HL-60 (cell line): ENCODE measurements at regions not wholly inside any gene's neighbourhood (a gene's known extent, or its start where the extent isn't known, plus 50 kb on each side); places are given as distances from the start of the nearest gene placed in this dataset.

Source experiments
- DNase-seq, 2 experiments: peaks; one replicate each; pipeline ENCODE4 v3.0.0-alpha.2; 2010 to 2020; ENCODE audit warnings: low read depth in 1 of 2, low spot score in 1 of 2
- H3K27ac ChIP-seq: fragments of 250-450 bp; sonication (Bioruptor Pico); replicated peaks from 2 replicates; pipeline ENCODE4 v1.5.1; 2020; ENCODE audit warnings: mild to moderate bottlenecking, moderate library complexity
- H3K27me3 ChIP-seq: fragments of 250-450 bp; sonication (Bioruptor Pico); 2 replicates; pipeline ENCODE4 v1.5.1; 2021; ENCODE audit warnings: mild to moderate bottlenecking, moderate library complexity; ENCODE audit not compliant: insufficient read depth, poor library complexity, severe bottlenecking
- H3K4me3 ChIP-seq: replicated peaks from 2 replicates; pipeline ENCODE4 v1.5.1; 2011; ENCODE audit warnings: mild to moderate bottlenecking, control low read depth, low read length; ENCODE audit not compliant: insufficient read depth
- CTCF ChIP-seq: IDR thresholded peaks from one replicate; pipeline ENCODE4 v1.5.1; 2011; ENCODE audit warnings: low read length, control low read depth, inconsistent platforms; ENCODE audit not compliant: insufficient read depth
- GABPA ChIP-seq: IDR thresholded peaks from 2 replicates; pipeline ENCODE4 v1.6.1; 2012; ENCODE audit warnings: low read depth
- POLR2AphosphoS5 ChIP-seq: IDR thresholded peaks from 2 replicates; pipeline ENCODE4 v1.6.1; 2012; ENCODE audit warnings: low read depth
- SPI1 ChIP-seq: IDR thresholded peaks from 2 replicates; pipeline ENCODE4 v1.6.1; 2012; ENCODE audit warnings: low read depth, mild to moderate bottlenecking, borderline replicate concordance
- TF ChIP-seq, protein P1 (sequence below): IDR thresholded peaks from 2 replicates; pipeline ENCODE4 v1.6.1; 2012; ENCODE audit warnings: low read depth; ENCODE audit not compliant: insufficient replicate concordance

DNA sequence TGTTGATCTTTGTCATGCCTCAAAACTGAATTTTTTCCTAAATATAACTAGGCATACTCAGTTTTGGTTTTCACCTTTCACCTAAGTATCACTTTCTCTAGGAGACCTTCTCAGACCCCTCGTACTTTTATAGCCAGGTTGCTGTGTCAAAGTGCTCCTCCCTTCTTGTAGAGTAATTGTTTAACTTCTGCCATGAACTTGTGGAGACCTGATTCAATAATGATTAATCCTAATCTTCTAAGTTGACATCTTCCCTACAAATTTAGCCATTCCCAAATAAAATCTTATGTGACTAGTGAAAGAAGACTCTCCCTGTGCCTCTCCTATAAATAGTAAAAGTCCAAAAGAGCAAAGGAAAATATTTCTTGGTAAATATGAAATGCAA, 159.8 kb downstream of the SPATA31D1 start:
- no peaks in the 10 kb centered on the region for H3K27me3 ChIP-seq
- no peak overlapping the region for H3K4me3 ChIP-seq
- no peak for DNase-seq
- no peak overlapping the region for H3K27ac ChIP-seq
- TF ChIP-seq, protein P1, sequence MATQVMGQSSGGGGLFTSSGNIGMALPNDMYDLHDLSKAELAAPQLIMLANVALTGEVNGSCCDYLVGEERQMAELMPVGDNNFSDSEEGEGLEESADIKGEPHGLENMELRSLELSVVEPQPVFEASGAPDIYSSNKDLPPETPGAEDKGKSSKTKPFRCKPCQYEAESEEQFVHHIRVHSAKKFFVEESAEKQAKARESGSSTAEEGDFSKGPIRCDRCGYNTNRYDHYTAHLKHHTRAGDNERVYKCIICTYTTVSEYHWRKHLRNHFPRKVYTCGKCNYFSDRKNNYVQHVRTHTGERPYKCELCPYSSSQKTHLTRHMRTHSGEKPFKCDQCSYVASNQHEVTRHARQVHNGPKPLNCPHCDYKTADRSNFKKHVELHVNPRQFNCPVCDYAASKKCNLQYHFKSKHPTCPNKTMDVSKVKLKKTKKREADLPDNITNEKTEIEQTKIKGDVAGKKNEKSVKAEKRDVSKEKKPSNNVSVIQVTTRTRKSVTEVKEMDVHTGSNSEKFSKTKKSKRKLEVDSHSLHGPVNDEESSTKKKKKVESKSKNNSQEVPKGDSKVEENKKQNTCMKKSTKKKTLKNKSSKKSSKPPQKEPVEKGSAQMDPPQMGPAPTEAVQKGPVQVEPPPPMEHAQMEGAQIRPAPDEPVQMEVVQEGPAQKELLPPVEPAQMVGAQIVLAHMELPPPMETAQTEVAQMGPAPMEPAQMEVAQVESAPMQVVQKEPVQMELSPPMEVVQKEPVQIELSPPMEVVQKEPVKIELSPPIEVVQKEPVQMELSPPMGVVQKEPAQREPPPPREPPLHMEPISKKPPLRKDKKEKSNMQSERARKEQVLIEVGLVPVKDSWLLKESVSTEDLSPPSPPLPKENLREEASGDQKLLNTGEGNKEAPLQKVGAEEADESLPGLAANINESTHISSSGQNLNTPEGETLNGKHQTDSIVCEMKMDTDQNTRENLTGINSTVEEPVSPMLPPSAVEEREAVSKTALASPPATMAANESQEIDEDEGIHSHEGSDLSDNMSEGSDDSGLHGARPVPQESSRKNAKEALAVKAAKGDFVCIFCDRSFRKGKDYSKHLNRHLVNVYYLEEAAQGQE: no peak
- no peak for TF ChIP-seq CTCF
- TF ChIP-seq SPI1: no peak
- TF ChIP-seq POLR2AphosphoS5: no peak
- no peak for TF ChIP-seq GABPA

- no peaks in the 10 kb centered on the region for H3K27me3 ChIP-seq
- no peak overlapping the region for H3K4me3 ChIP-seq
- no peak for TF ChIP-seq SPI1
- TF ChIP-seq CTCF: no peak
- no peak for TF ChIP-seq POLR2AphosphoS5
- no peak for TF ChIP-seq GABPA
- TF ChIP-seq, protein P1: no peak
- no peak for DNase-seq
- H3K27ac ChIP-seq: no peak overlapping the region
Observed at GRCh38 chr9:82148901-82149461, 160.4 kb downstream of the SPATA31D1 start.

GRCh38 chr9:82149501-82149946, 161.0 kb downstream of the SPATA31D1 start:
- H3K27me3 ChIP-seq: no peaks in the 10 kb centered on the region
- no peak for DNase-seq
- H3K4me3 ChIP-seq: no peak overlapping the region
- TF ChIP-seq POLR2AphosphoS5 (no peak), CTCF (no peak)
- no peak overlapping the region for H3K27ac ChIP-seq

DNA sequence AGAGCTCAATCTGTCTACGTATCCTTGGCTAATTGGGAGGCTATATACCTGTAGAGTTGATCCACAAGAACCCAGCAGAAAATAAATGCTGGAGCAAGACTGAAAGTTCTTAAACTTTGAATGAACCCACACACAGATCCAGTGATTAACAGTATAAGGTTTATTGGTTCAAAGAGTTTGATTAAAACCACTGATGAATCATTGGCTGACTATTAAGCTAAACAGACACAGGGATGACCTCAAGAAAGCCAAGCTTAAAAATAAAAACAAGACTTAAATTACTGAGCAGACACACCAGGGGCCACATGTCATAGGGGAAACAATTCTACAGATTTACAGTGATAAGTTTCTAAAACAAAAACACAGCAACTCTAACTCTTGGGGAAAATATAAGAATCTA, 163.6 kb downstream of the SPATA31D1 start:
- no peaks in the 10 kb centered on the region for H3K27me3 ChIP-seq
- H3K27ac ChIP-seq: no peak overlapping the region
- TF ChIP-seq POLR2AphosphoS5: no peak
- no peak for TF ChIP-seq SPI1
- TF ChIP-seq GABPA: no peak
- TF ChIP-seq, protein P1: no peak
- TF ChIP-seq CTCF: no peak
- H3K4me3 ChIP-seq: no peak overlapping the region
- no peak for DNase-seq
